Breast epithelium (tissue), 4 donors: ENCODE measurements at regions not wholly inside any gene's neighbourhood (a gene's known extent, or its start where the extent isn't known, plus 50 kb on each side); places are given as distances from the start of the nearest gene placed in this dataset.

Experiments used
- DNase-seq, 2 donors: peaks; one replicate each; pipeline ENCODE4 v3.0.0-alpha.2; 2019; ENCODE audit warnings: low spot score in 2 of 2
- H3K27ac ChIP-seq, 2 donors: fragments of 200-600 bp; sonication (generic) in 1 of 2; one replicate each; pipeline ENCODE4 v1.5.1; 2016 to 2019; ENCODE audit warnings: mild to moderate bottlenecking in 1 of 2
- H3K27me3 ChIP-seq, 2 donors: fragments of 200-600 bp; sonication (generic) in 1 of 2; one replicate each; pipeline versions ENCODE4 v1.5.1 to v1.6.0; 2017 to 2019; ENCODE audit warnings: control low read depth in 1 of 2, mild to moderate bottlenecking in 1 of 2
- H3K36me3 ChIP-seq: fragments of 200-600 bp; one replicate; pipeline ENCODE4 v1.5.1; 2019
- H3K4me1 ChIP-seq, 2 donors: fragments of 200-600 bp; sonication (generic); one replicate each; pipeline ENCODE4 v1.5.1; 2016 to 2019; ENCODE audit warnings: control low read depth in 1 of 2
- H3K4me3 ChIP-seq, 3 donors: fragments of 200-600 bp; sonication (generic); 1 replicate in 2 of 3; 2 replicates in 1 of 3; pipeline ENCODE4 v1.5.1; 2016 to 2019; ENCODE audit warnings: mild to moderate bottlenecking in 3 of 3, moderate library complexity in 2 of 3
- H3K9me3 ChIP-seq, 2 donors: fragments of 200-600 bp; sonication (generic) in 1 of 2; one replicate each; pipeline ENCODE4 v1.5.1; 2016 to 2019; ENCODE audit warnings: control low read depth in 1 of 2
- POLR2A ChIP-seq: fragments of 450-650 bp; IDR thresholded peaks from one replicate; pipeline ENCODE4 v1.6.1; 2016; ENCODE audit warnings: antibody characterized with exemption, mild to moderate bottlenecking, moderate library complexity
- POLR2AphosphoS5 ChIP-seq, 3 donors: sonication (generic); formaldehyde crosslinking; IDR thresholded peaks; one replicate each; pipeline ENCODE4 v1.6.1; 2017; ENCODE audit warnings: antibody characterized with exemption in 3 of 3
- intact Hi-C: fragments of 100-400 bp; cut with DNase I; formaldehyde crosslinking; loops from one replicate; pipeline ENCODE4 v1.15.1; 2023; ENCODE audit warnings: low total_unique reads
- TF ChIP-seq, protein P1 (sequence below), 3 donors: fragments of 450-650 bp; IDR thresholded peaks; one replicate each; pipeline ENCODE4 v1.5.1; 2016 to 2017; ENCODE audit warnings: antibody characterized with exemption in 3 of 3, mild to moderate bottlenecking in 3 of 3, moderate library complexity in 3 of 3

DNA sequence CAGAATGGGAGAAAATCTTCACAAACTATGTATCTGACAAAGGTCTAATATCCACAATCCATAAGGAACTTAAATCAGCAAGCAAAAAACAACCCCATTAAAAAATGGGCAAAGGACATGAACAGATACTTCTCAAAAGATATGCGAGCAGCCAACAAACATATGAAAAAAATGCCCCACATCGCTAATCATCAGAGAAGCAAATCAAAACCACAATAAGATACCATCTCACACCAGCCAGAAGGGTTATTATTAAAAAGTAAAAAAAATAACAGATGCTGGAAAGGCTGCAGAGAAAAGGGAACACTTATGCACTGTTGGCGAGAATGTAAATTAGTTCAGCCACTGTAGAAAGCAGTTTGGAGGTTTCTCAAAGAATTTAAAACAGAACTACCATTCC lies 80.2 kb upstream of the ATP11B start:
- intact Hi-C loops, result no loop called here
- no peak for DNase-seq
- TF ChIP-seq POLR2AphosphoS5 (IDR thresholded peaks at IDR 0.05) (no peak), POLR2A (no peak)
- TF ChIP-seq, protein P1, sequence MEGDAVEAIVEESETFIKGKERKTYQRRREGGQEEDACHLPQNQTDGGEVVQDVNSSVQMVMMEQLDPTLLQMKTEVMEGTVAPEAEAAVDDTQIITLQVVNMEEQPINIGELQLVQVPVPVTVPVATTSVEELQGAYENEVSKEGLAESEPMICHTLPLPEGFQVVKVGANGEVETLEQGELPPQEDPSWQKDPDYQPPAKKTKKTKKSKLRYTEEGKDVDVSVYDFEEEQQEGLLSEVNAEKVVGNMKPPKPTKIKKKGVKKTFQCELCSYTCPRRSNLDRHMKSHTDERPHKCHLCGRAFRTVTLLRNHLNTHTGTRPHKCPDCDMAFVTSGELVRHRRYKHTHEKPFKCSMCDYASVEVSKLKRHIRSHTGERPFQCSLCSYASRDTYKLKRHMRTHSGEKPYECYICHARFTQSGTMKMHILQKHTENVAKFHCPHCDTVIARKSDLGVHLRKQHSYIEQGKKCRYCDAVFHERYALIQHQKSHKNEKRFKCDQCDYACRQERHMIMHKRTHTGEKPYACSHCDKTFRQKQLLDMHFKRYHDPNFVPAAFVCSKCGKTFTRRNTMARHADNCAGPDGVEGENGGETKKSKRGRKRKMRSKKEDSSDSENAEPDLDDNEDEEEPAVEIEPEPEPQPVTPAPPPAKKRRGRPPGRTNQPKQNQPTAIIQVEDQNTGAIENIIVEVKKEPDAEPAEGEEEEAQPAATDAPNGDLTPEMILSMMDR (IDR thresholded peaks at IDR 0.05), result no peak
- H3K27me3 ChIP-seq, result no peaks in the 10 kb centered on the region
- H3K36me3 ChIP-seq, result no peaks in the 10 kb centered on the region
- no peak overlapping the region for H3K4me3 ChIP-seq
- no peaks in the 10 kb centered on the region for H3K4me1 ChIP-seq
- no peaks in the 10 kb centered on the region for H3K9me3 ChIP-seq
- no peak overlapping the region for H3K27ac ChIP-seq

DNA sequence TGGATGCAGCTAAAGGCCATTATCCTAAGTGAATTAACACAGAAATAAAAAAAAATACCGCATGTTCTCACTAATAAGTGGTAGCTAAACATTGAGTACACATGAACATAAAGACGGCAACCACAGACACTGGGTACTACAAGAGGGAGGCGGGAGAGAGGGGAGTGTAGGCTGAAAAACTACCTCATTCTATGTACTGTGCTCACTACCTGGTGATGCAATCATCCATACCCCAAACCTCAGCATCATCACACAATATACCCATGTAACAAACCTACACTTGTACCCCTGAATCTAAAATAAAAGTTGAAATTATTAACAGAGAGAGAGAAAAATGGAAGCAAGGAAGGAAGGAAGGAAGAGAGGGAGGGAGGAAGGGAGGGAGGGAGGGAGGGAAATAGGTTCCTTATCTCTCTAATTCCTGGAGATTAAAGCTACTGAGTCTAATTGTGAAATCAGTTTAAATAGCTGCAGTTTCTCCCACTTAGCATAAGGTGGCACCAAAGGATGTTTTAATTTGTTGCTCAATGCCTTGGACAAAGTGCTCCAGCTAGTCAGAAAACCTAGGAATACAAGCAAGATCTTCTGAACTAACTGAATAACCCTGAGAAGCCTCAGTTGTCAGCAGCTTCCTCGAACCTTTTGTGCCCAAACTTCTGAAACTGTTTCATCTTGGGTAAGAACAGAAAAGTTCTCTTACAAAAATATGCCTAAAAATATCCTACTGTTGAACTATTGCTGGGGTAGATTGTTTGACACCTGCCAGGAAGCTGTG lies 79.4 kb upstream of the ATP11B start:
- intact Hi-C loops, result no loop called here
- no peaks in the 10 kb centered on the region for H3K36me3 ChIP-seq
- no peak for TF ChIP-seq POLR2A
- TF ChIP-seq, protein P1 (IDR thresholded peaks at IDR 0.05), result peak; percentile 26 to 58 (median 51)
- TF ChIP-seq POLR2AphosphoS5 (IDR thresholded peaks at IDR 0.05), result no peak
- H3K27me3 ChIP-seq, result no peaks in the 10 kb centered on the region
- H3K9me3 ChIP-seq, result no peaks in the 10 kb centered on the region
- H3K4me1 ChIP-seq, result no peaks in the 10 kb centered on the region
- no peak overlapping the region for H3K27ac ChIP-seq
- no peak for DNase-seq
- no peak overlapping the region for H3K4me3 ChIP-seq

DNA sequence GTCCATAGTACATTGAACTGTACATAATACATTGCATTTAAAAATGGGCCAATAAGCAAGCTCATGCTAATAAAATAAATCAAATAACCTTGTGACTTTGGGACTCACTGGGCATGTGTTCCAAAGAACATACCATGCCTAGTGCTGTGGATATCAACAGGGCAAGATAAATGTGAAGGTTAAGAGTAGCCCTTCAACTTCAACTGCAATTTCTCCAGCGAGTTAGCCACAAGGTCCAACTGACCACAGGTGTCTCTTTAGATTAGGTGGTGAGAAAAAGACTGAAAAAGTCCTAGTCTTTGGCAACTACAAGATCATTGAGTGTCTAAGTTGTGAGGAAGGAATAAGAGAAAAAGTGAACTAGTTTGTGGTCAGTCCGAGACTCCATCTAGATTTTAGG lies 78.3 kb upstream of the ATP11B start:
- Histone ChIP-seq H3K27me3 (no peaks in the 10 kb centered on the region), H3K36me3 (no peaks in the 10 kb centered on the region), H3K4me3 (no peak overlapping the region), H3K9me3 (no peaks in the 10 kb centered on the region), H3K27ac (no peak overlapping the region), H3K4me1 (no peaks in the 10 kb centered on the region)
- intact Hi-C loops, result no loop called here
- TF ChIP-seq, protein P1 (IDR thresholded peaks at IDR 0.05), result no peak
- TF ChIP-seq POLR2AphosphoS5 (IDR thresholded peaks at IDR 0.05) (no peak), POLR2A (no peak)
- no peak for DNase-seq

DNA sequence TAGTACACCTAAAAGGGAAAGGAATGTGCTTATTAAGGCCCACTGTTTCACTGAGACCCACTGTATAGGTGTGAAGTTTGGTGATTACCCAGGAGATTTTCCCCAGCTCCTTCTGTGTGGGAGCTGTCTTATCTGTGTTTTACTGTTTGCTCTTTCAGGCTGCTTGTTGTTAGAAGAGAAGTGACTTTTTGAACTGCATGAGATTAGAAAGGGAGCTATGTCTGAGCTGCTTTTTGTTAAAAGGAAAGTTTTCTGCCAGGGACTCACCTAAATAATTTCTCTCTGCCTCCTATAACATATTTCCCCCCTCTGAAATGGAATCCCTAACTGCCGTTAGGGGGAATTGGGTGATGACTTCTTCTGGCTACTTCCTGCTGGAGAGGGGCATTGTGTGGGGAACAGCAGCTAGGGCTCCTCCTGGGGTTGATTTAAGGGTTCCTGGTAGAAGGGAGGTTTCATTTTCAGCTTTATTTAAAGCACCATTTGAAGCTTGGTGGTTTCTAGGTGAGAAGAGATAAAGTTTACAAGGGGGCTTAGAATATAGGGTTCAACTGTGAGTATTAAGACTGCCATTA lies 77.1 kb upstream of the ATP11B start:
- no peaks in the 10 kb centered on the region for H3K36me3 ChIP-seq
- intact Hi-C loops, result no loop called here
- H3K4me3 ChIP-seq, result no peak overlapping the region
- no peak for DNase-seq
- H3K4me1 ChIP-seq, result no peaks in the 10 kb centered on the region
- H3K27me3 ChIP-seq, result no peaks in the 10 kb centered on the region
- TF ChIP-seq, protein P1 (IDR thresholded peaks at IDR 0.05), result no peak
- no peak for TF ChIP-seq POLR2AphosphoS5 (IDR thresholded peaks at IDR 0.05)
- no peak overlapping the region for H3K27ac ChIP-seq
- no peaks in the 10 kb centered on the region for H3K9me3 ChIP-seq

DNA sequence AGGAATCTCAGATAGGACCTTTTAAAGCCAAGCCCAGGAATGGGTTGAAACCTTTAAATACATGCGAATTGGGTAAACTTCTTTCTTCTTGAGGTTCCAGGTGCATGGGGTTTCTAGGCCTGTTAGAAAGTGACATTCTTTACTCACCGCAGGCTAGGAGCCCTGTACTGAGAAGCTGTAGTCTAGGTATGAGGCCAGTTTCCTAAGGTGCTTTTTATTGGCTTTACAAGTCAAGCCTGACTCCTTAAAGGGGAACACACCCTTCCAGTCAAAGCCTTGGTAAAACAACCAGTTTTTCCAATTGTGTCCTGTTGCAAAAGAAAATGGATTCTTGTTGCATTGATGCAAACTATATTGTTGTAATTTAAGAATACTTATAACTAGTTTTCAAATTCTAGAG lies 76.1 kb upstream of the ATP11B start:
- H3K36me3 ChIP-seq, result no peaks in the 10 kb centered on the region
- H3K4me3 ChIP-seq, result no peak overlapping the region
- intact Hi-C loops, result no loop called here
- H3K27ac ChIP-seq, result no peak overlapping the region
- no peak for DNase-seq
- H3K4me1 ChIP-seq, result no peaks in the 10 kb centered on the region
- H3K9me3 ChIP-seq, result no peaks in the 10 kb centered on the region
- TF ChIP-seq POLR2A (no peak), POLR2AphosphoS5 (IDR thresholded peaks at IDR 0.05) (no peak)
- TF ChIP-seq, protein P1 (IDR thresholded peaks at IDR 0.05), result no peak
- no peaks in the 10 kb centered on the region for H3K27me3 ChIP-seq
